Tibial nerve (tissue), 4 donors: ENCODE measurements at regions not wholly inside any gene's neighbourhood (a gene's known extent, or its start where the extent isn't known, plus 50 kb on each side); places are given as distances from the start of the nearest gene placed in this dataset.

Source experiments
- EP300 ChIP-seq, 2 donors: sonication (generic); formaldehyde crosslinking; IDR thresholded peaks; one replicate each; pipeline ENCODE4 v1.6.1; 2017; ENCODE audit warnings: antibody characterized with exemption in 2 of 2, mild to moderate bottlenecking in 1 of 2
- POLR2A ChIP-seq, 2 donors: fragments of 450-650 bp; IDR thresholded peaks; one replicate each; pipeline ENCODE4 v1.6.1; 2017; ENCODE audit warnings: antibody characterized with exemption in 2 of 2, mild to moderate bottlenecking in 2 of 2, moderate library complexity in 2 of 2
- TF ChIP-seq, protein P1 (sequence below), 5 experiments: fragments of 200-600 bp in 3 of 5; fragments of 450-650 bp in 2 of 5; sonication (generic) in 3 of 5; IDR thresholded peaks; one replicate each; pipeline ENCODE4 v1.5.1; 2016 to 2019; ENCODE audit warnings: antibody characterized with exemption in 5 of 5, mild to moderate bottlenecking in 3 of 5, moderate library complexity in 2 of 5

DNA sequence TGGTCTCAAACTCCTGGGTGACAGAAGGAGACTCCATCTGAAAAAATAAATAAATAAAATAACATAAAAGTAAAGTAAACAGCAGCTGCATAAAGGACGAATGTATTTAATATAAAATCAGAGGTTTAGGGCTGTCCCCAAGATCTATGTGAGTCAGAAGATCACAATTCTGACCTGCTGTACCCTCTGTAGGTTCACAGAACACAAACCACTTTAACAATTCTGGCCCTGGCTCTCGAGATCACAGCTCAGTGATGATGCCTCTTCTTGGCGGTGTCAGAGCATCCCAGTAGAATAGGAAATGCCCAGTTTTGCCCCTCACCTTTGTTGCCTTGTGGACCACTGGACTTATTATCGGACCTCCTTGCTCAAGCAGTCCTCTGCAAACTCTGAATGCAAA, 380.9 kb downstream of the TLE1 start:
- TF ChIP-seq POLR2A (IDR thresholded peaks at IDR 0.05), result no peak
- TF ChIP-seq, protein P1, sequence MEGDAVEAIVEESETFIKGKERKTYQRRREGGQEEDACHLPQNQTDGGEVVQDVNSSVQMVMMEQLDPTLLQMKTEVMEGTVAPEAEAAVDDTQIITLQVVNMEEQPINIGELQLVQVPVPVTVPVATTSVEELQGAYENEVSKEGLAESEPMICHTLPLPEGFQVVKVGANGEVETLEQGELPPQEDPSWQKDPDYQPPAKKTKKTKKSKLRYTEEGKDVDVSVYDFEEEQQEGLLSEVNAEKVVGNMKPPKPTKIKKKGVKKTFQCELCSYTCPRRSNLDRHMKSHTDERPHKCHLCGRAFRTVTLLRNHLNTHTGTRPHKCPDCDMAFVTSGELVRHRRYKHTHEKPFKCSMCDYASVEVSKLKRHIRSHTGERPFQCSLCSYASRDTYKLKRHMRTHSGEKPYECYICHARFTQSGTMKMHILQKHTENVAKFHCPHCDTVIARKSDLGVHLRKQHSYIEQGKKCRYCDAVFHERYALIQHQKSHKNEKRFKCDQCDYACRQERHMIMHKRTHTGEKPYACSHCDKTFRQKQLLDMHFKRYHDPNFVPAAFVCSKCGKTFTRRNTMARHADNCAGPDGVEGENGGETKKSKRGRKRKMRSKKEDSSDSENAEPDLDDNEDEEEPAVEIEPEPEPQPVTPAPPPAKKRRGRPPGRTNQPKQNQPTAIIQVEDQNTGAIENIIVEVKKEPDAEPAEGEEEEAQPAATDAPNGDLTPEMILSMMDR (IDR thresholded peaks at IDR 0.05), result no peak
- no peak for TF ChIP-seq EP300 (IDR thresholded peaks at IDR 0.05)
